ENCODE measurements at regions not wholly inside any gene's neighbourhood (a gene's known extent, or its start where the extent isn't known, plus 50 kb on each side); places are given as distances from the start of the nearest gene placed in this dataset.
"Not testable (repeated sequence)": the region's sequence is repeated elsewhere in the genome, so short reads cannot be mapped to it uniquely, and the experiment has no call there.

DNA sequence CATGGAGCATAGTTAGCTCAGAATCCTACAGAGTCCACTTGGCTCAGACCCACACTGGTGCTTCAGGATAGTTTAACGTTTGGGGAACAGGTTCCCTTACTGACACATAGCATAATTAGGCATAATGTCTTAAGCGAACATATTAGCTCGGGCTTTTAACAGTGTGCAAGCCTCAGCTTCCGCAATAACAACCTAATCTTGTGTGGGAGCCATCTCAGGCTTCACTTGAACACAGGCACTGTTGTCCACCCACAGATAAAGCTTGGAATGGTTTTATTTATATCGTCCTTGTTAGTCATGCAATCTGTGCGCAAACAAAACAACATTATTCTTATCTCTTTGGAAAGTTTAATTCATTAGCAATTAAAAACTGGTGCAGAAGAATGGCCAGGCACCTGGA lies 293.5 kb upstream of the NOTCH2NLA start:
- not testable (repeated sequence) for H3K4me2 ChIP-seq (ENCODE audit: insufficient read depth, low read length, poor library complexity, severe bottlenecking); H3K27ac ChIP-seq (replicated peaks; ENCODE audit: low read length); H2BK12ac ChIP-seq (ENCODE audit: low read length); H3K27me3 ChIP-seq (ENCODE audit: control insufficient read depth in 3 of 3, insufficient read depth in 3 of 3, low read depth in 1 of 3, low read length in 3 of 3); H2BK5ac ChIP-seq (ENCODE audit: low read length); H3K4ac ChIP-seq (ENCODE audit: low read length); H3K9me3 ChIP-seq (replicated peaks in 1 of 2; ENCODE audit: control insufficient read depth in 2 of 2, insufficient read depth in 1 of 2, low read depth in 1 of 2, low read length in 2 of 2); H3K14ac ChIP-seq (ENCODE audit: low read length); H3K4me1 ChIP-seq (ENCODE audit: control insufficient read depth in 2 of 2, insufficient read depth in 1 of 2, low read depth in 1 of 2, low read length in 2 of 2); H3K9ac ChIP-seq (ENCODE audit: low read depth, low read length, poor library complexity); H3K18ac ChIP-seq (ENCODE audit: low read length); H4K8ac ChIP-seq (ENCODE audit: low read depth, low read length); H2BK15ac ChIP-seq (ENCODE audit: low read length); H4K91ac ChIP-seq (ENCODE audit: low read depth, low read length, poor library complexity); DNase-seq (ENCODE audit: low spot score); H3K36me3 ChIP-seq (replicated peaks in 1 of 2; ENCODE audit: control insufficient read depth in 2 of 2, insufficient read depth in 2 of 2, low read length in 2 of 2); H3K23ac ChIP-seq (ENCODE audit: low read depth, low read length, poor library complexity); H3K4me3 ChIP-seq (ENCODE audit: low read length in 2 of 2); H3K79me1 ChIP-seq (ENCODE audit: low read depth, low read length); H2BK120ac ChIP-seq (ENCODE audit: low read depth, low read length); H2AK5ac ChIP-seq (ENCODE audit: low read depth, low read length); H2AFZ ChIP-seq (ENCODE audit: low read length)
- no CpG with 5 or more reads among the region's 6 CpGs for WGBS, 2 donors (ENCODE audit: extremely low coverage in 2 of 2, insufficient read length in 2 of 2, insufficient replicate concordance in 1 of 2)

- H3K18ac ChIP-seq (ENCODE audit: low read length); H3K79me1 ChIP-seq (ENCODE audit: low read depth, low read length); H3K27me3 ChIP-seq (ENCODE audit: control insufficient read depth in 3 of 3, insufficient read depth in 3 of 3, low read depth in 1 of 3, low read length in 3 of 3); H3K14ac ChIP-seq (ENCODE audit: low read length); H4K91ac ChIP-seq (ENCODE audit: low read depth, low read length, poor library complexity); H2BK12ac ChIP-seq (ENCODE audit: low read length); H3K36me3 ChIP-seq (replicated peaks in 1 of 2; ENCODE audit: control insufficient read depth in 2 of 2, insufficient read depth in 2 of 2, low read length in 2 of 2); H2AK5ac ChIP-seq (ENCODE audit: low read depth, low read length); DNase-seq (ENCODE audit: low spot score); H2BK5ac ChIP-seq (ENCODE audit: low read length); H3K27ac ChIP-seq (replicated peaks; ENCODE audit: low read length); H2AFZ ChIP-seq (ENCODE audit: low read length); H3K4ac ChIP-seq (ENCODE audit: low read length); H3K4me2 ChIP-seq (ENCODE audit: insufficient read depth, low read length, poor library complexity, severe bottlenecking); H3K9ac ChIP-seq (ENCODE audit: low read depth, low read length, poor library complexity); H2BK15ac ChIP-seq (ENCODE audit: low read length); H3K4me1 ChIP-seq (ENCODE audit: control insufficient read depth in 2 of 2, insufficient read depth in 1 of 2, low read depth in 1 of 2, low read length in 2 of 2); H3K23ac ChIP-seq (ENCODE audit: low read depth, low read length, poor library complexity); H2BK120ac ChIP-seq (ENCODE audit: low read depth, low read length); H3K9me3 ChIP-seq (replicated peaks in 1 of 2; ENCODE audit: control insufficient read depth in 2 of 2, insufficient read depth in 1 of 2, low read depth in 1 of 2, low read length in 2 of 2); H3K4me3 ChIP-seq (ENCODE audit: low read length in 2 of 2); H4K8ac ChIP-seq (ENCODE audit: low read depth, low read length): not testable (repeated sequence)
- WGBS, 2 donors (ENCODE audit: extremely low coverage in 2 of 2, insufficient read length in 2 of 2, insufficient replicate concordance in 1 of 2): no CpG with 5 or more reads among the region's 2 CpGs
Measured at GRCh38 chr1:146521804-146522203, 293.0 kb upstream of the NOTCH2NLA start.

DNA sequence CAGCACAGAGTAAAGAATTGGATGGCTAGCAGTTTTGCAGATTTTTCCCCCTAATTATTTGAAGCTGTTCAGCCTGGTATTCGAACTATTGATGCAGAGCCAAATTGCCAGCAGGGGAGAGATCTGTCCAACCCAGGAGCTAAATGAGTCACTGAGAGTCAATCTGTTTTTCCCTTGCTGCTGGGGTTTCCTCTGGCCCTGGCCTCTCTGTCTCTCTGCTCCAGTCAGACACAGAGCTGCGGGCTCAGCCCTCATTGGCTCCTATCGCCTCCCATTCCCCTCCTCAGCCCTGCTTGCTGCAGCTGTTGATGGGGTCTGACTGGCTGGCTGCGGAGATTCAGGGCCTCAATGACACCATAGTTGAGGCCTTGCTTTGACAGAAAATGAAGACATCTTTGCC lies 284.9 kb upstream of the NOTCH2NLA start:
- not testable (repeated sequence) for H3K4ac ChIP-seq (ENCODE audit: low read length); H3K9me3 ChIP-seq (replicated peaks in 1 of 2; ENCODE audit: control insufficient read depth in 2 of 2, insufficient read depth in 1 of 2, low read depth in 1 of 2, low read length in 2 of 2); H3K18ac ChIP-seq (ENCODE audit: low read length); H3K4me2 ChIP-seq (ENCODE audit: insufficient read depth, low read length, poor library complexity, severe bottlenecking); H3K36me3 ChIP-seq (replicated peaks in 1 of 2; ENCODE audit: control insufficient read depth in 2 of 2, insufficient read depth in 2 of 2, low read length in 2 of 2); H2BK5ac ChIP-seq (ENCODE audit: low read length); H3K14ac ChIP-seq (ENCODE audit: low read length); H4K91ac ChIP-seq (ENCODE audit: low read depth, low read length, poor library complexity); H3K4me3 ChIP-seq (ENCODE audit: low read length in 2 of 2); H2BK120ac ChIP-seq (ENCODE audit: low read depth, low read length); H3K79me1 ChIP-seq (ENCODE audit: low read depth, low read length); DNase-seq (ENCODE audit: low spot score); H3K4me1 ChIP-seq (ENCODE audit: control insufficient read depth in 2 of 2, insufficient read depth in 1 of 2, low read depth in 1 of 2, low read length in 2 of 2); H2BK15ac ChIP-seq (ENCODE audit: low read length); H3K27me3 ChIP-seq (ENCODE audit: control insufficient read depth in 3 of 3, insufficient read depth in 3 of 3, low read depth in 1 of 3, low read length in 3 of 3); H3K27ac ChIP-seq (replicated peaks; ENCODE audit: low read length); H2BK12ac ChIP-seq (ENCODE audit: low read length); H2AK5ac ChIP-seq (ENCODE audit: low read depth, low read length); H4K8ac ChIP-seq (ENCODE audit: low read depth, low read length); H2AFZ ChIP-seq (ENCODE audit: low read length); H3K9ac ChIP-seq (ENCODE audit: low read depth, low read length, poor library complexity); H3K23ac ChIP-seq (ENCODE audit: low read depth, low read length, poor library complexity)
- no CpG with 5 or more reads among the region's 4 CpGs for WGBS, 2 donors (ENCODE audit: extremely low coverage in 2 of 2, insufficient read length in 2 of 2, insufficient replicate concordance in 1 of 2)

DNA sequence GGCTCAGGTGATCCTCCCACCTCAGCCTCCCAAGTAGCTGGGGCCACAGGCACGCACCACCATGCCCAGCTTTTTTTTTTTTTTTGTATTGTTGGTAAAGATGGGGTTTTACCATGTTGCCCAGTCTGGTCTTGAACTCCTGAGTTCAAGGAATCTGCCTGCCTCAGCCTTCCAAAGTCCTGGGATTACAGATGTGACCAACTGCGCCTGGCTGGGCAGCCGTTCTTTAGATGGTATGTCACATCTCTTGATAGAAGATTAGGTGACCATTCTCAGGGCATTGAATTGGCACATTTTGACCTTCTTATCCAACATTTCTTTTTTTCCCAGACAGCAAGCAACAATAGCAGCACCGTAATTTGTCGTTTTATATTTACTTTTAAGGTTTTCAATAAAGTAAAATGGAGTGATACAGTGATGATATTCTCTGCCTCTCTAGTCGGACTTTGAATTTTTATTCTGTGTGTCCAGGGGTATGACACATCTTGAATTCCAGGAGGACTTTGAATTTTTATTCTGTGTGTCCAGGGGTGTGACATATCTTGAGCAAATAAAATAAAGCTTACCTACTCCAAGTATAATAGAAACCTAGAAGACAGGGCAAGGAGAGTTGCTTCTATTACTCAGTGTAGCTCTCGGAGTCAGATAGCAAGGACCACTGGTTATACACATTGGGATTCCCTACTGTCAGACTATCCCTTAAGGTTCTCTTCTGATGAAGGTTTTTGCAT lies 282.4 kb upstream of the NOTCH2NLA start:
- not testable (repeated sequence) for H3K9me3 ChIP-seq (replicated peaks in 1 of 2; ENCODE audit: control insufficient read depth in 2 of 2, insufficient read depth in 1 of 2, low read depth in 1 of 2, low read length in 2 of 2); H2BK12ac ChIP-seq (ENCODE audit: low read length); H3K27me3 ChIP-seq (ENCODE audit: control insufficient read depth in 3 of 3, insufficient read depth in 3 of 3, low read depth in 1 of 3, low read length in 3 of 3); H2BK5ac ChIP-seq (ENCODE audit: low read length); H3K4me1 ChIP-seq (ENCODE audit: control insufficient read depth in 2 of 2, insufficient read depth in 1 of 2, low read depth in 1 of 2, low read length in 2 of 2); H2BK120ac ChIP-seq (ENCODE audit: low read depth, low read length); H3K36me3 ChIP-seq (replicated peaks in 1 of 2; ENCODE audit: control insufficient read depth in 2 of 2, insufficient read depth in 2 of 2, low read length in 2 of 2); H3K14ac ChIP-seq (ENCODE audit: low read length); H3K4ac ChIP-seq (ENCODE audit: low read length); H2AFZ ChIP-seq (ENCODE audit: low read length); H3K18ac ChIP-seq (ENCODE audit: low read length); H3K9ac ChIP-seq (ENCODE audit: low read depth, low read length, poor library complexity); H3K4me2 ChIP-seq (ENCODE audit: insufficient read depth, low read length, poor library complexity, severe bottlenecking); H4K91ac ChIP-seq (ENCODE audit: low read depth, low read length, poor library complexity); H4K8ac ChIP-seq (ENCODE audit: low read depth, low read length); H2BK15ac ChIP-seq (ENCODE audit: low read length); H3K27ac ChIP-seq (replicated peaks; ENCODE audit: low read length); H2AK5ac ChIP-seq (ENCODE audit: low read depth, low read length); H3K4me3 ChIP-seq (ENCODE audit: low read length in 2 of 2); H3K23ac ChIP-seq (ENCODE audit: low read depth, low read length, poor library complexity); DNase-seq (ENCODE audit: low spot score); H3K79me1 ChIP-seq (ENCODE audit: low read depth, low read length)
- no CpG with 5 or more reads among the region's 7 CpGs for WGBS, 2 donors (ENCODE audit: extremely low coverage in 2 of 2, insufficient read length in 2 of 2, insufficient replicate concordance in 1 of 2)
